ENCODE measurements at regions not wholly inside any gene's neighbourhood (a gene's known extent, or its start where the extent isn't known, plus 50 kb on each side); places are given as distances from the start of the nearest gene placed in this dataset.

- no peaks in the 10 kb centered on the region for H3K27me3 ChIP-seq (replicated peaks in 1 of 2; ENCODE audit: control insufficient read depth in 2 of 2, insufficient read depth in 2 of 2, low read length in 1 of 2)
- CTCF ChIA-PET, result interaction anchor here (0.7 to 3.4 kb wide), 10 partner anchors 12 to 460 kb away, joined by 3 to 13 read pairs (median 4); partner anchors contain the start of gene RNF146
- H3K9ac ChIP-seq (ENCODE audit: control insufficient read depth, insufficient read depth, low read length), result no peak overlapping the region
- ATAC-seq (peak; percentile 75), DNase-seq (ENCODE audit: low read depth, low spot score) (no peak), FAIRE-seq (no peak)
- TF ChIP-seq POLR2AphosphoS5 (IDR thresholded peaks at IDR 0.05; ENCODE audit: low read length) (no peak), ZNF592 (IDR thresholded peaks at IDR 0.05) (no peak), CTCF (IDR thresholded peaks at IDR 0.05 in 2 of 3, conservative IDR thresholded peaks at IDR 0.05 in 1 of 3; ENCODE audit: control insufficient read depth in 2 of 3, extremely low read depth in 1 of 3, insufficient read depth in 1 of 3, low read depth in 3 of 3, low read length in 3 of 3) (peak; percentile 62 to 63 (median 62); a peak in 5 of 6 replicates), NR2C2 (IDR thresholded peaks at IDR 0.05; ENCODE audit: borderline replicate concordance, control insufficient read depth, insufficient read length, low read depth) (no peak), SMAD1 (IDR thresholded peaks at IDR 0.05; ENCODE audit: low read depth, partially characterized antibody) (no peak), TCF7 (IDR thresholded peaks at IDR 0.05; ENCODE audit: borderline replicate concordance) (no peak), BMI1 (IDR thresholded peaks at IDR 0.05; ENCODE audit: borderline replicate concordance) (no peak), CBX3 (IDR thresholded peaks at IDR 0.05; ENCODE audit: borderline replicate concordance, low read depth) (no peak), SMC3 (IDR thresholded peaks at IDR 0.05; ENCODE audit: borderline replicate concordance, low read length) (peak; percentile 64), RAD21 (IDR thresholded peaks at IDR 0.05; ENCODE audit: insufficient read depth, low read depth, low read length) (peak; percentile 74), ZNF207 (IDR thresholded peaks at IDR 0.05; ENCODE audit: borderline replicate concordance) (no peak), PML (IDR thresholded peaks at IDR 0.05; ENCODE audit: low read length) (no peak), CHD1 (IDR thresholded peaks at IDR 0.05; ENCODE audit: low read depth, low read length) (no peak), NFXL1 (IDR thresholded peaks at IDR 0.05; ENCODE audit: borderline replicate concordance) (no peak), SUPT20H (IDR thresholded peaks at IDR 0.05; ENCODE audit: borderline replicate concordance, control insufficient read depth, low read depth, low read length) (no peak)
- no peak overlapping the region for H3K4me3 ChIP-seq
- SMC1A ChIA-PET (ENCODE audit: uncharacterized antibody, unreplicated experiment), result interaction anchor here (0.7 to 0.8 kb wide), 2 partner anchors 41 to 86 kb away, joined by 3 read pairs; no protein-coding TSS in a partner anchor
- H2AFZ ChIP-seq (ENCODE audit: control insufficient read depth, low read depth, low read length), result no peak overlapping the region
- in situ Hi-C loops (cut with MboI) (no loop called here), intact Hi-C loops (cut with micrococcal nuclease; ENCODE audit: unreplicated experiment) (loop anchor here (1.0 kb wide), 2 partner anchors 88 to 177 kb away; no protein-coding TSS in a partner anchor)
- H3K4me2 ChIP-seq (ENCODE audit: control insufficient read depth, insufficient read depth), result no peak overlapping the region
- 38% methylated on average over 7 of the region's 7 CpGs for WGBS (ENCODE audit: insufficient coverage, insufficient replicate concordance, low lambda C conversion rate, missing lambda C conversion rate)
- no peak overlapping the region for H3K27ac ChIP-seq (ENCODE audit: control insufficient read depth, insufficient read depth)
- no peaks in the 10 kb centered on the region for H3K79me2 ChIP-seq (ENCODE audit: control insufficient read depth, insufficient read depth, low read length)
- H4K20me1 ChIP-seq (ENCODE audit: control insufficient read depth, insufficient read depth), result no peaks in the 10 kb centered on the region
- H3K36me3 ChIP-seq (ENCODE audit: control insufficient read depth in 2 of 2, insufficient read depth in 2 of 2, low read length in 1 of 2), result no peaks in the 10 kb centered on the region
- no peaks in the 10 kb centered on the region for H3K4me1 ChIP-seq (ENCODE audit: control insufficient read depth, insufficient read depth, low read length)
- RAD21 ChIA-PET (ENCODE audit: unreplicated experiment), result no interaction called here
- BruUV-seq (replicated peaks), result no TSS peak
- POLR2A ChIA-PET, result no interaction called here
- H3K9me3 ChIP-seq (replicated peaks; ENCODE audit: control insufficient read depth, insufficient read depth, low read length), result no peaks in the 10 kb centered on the region
Observed at GRCh38 chr6:127641905-127642304, 64.9 kb downstream of the C6orf58 start.

Measured in GM12878 (cell line).